Gastroesophageal sphincter (tissue), 3 donors: ENCODE measurements at regions not wholly inside any gene's neighbourhood (a gene's known extent, or its start where the extent isn't known, plus 50 kb on each side); places are given as distances from the start of the nearest gene placed in this dataset.

Source experiments
- POLR2A ChIP-seq, 2 donors: fragments of 450-650 bp; IDR thresholded peaks; one replicate each; pipeline ENCODE4 v1.6.1; 2017; ENCODE audit warnings: antibody characterized with exemption in 2 of 2, mild to moderate bottlenecking in 2 of 2, moderate library complexity in 1 of 2
- TF ChIP-seq, protein P1 (sequence below), 4 experiments: fragments of 200-600 bp in 2 of 4; fragments of 450-650 bp in 2 of 4; sonication (generic) in 1 of 4; IDR thresholded peaks; one replicate each; pipeline ENCODE4 v1.5.1; 2017 to 2019; ENCODE audit warnings: antibody characterized with exemption in 4 of 4, mild to moderate bottlenecking in 2 of 4, moderate library complexity in 2 of 4

DNA sequence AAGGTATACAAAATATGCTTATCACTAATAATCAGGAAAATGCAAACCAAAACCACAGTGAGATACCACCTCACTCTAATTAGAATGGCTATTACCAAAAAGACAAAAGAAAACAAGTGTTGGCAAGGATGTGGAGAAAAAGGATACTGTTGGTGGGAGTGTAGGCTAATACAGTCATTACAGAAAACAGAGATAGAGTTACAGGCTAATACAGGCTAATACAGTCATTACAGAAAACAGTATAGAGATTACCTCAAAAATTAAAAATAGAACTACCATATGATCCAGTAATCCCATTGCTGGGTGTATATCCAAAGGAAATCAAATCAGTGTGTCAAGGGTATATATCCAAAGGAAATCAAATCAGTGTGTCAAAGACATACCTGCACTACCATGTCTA is 238.4 kb downstream of the PLPP3 start:
- no peak for TF ChIP-seq POLR2A (IDR thresholded peaks at IDR 0.05)
- TF ChIP-seq, protein P1, sequence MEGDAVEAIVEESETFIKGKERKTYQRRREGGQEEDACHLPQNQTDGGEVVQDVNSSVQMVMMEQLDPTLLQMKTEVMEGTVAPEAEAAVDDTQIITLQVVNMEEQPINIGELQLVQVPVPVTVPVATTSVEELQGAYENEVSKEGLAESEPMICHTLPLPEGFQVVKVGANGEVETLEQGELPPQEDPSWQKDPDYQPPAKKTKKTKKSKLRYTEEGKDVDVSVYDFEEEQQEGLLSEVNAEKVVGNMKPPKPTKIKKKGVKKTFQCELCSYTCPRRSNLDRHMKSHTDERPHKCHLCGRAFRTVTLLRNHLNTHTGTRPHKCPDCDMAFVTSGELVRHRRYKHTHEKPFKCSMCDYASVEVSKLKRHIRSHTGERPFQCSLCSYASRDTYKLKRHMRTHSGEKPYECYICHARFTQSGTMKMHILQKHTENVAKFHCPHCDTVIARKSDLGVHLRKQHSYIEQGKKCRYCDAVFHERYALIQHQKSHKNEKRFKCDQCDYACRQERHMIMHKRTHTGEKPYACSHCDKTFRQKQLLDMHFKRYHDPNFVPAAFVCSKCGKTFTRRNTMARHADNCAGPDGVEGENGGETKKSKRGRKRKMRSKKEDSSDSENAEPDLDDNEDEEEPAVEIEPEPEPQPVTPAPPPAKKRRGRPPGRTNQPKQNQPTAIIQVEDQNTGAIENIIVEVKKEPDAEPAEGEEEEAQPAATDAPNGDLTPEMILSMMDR (IDR thresholded peaks at IDR 0.05) = no peak
